ENCODE measurements at regions not wholly inside any gene's neighbourhood (a gene's known extent, or its start where the extent isn't known, plus 50 kb on each side); places are given as distances from the start of the nearest gene placed in this dataset.

DNA sequence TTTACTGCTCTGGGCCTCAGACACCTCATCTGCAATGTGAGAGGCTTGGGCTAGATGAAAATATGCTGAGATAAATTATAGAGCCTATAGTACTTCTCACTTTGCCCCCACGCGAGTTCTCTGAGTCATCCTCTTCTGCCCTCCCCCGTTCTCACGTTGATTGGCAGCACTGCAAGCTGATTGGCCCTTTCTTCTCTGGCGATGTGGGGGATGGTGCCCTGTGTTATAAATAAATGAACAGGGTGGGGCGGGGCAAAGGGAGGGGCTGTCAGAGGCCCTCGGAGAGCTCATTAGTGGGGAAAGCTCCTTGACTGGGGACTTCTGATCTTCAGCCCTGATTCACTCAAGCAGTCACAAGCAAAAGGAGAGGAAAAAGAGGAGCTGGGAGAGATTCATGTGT lies 64.3 kb upstream of the ZC3H12A start:
- CTCF ChIA-PET: interaction anchor here (0.8 kb wide), 1 partner anchor 124 kb away, joined by 4 read pairs; no protein-coding TSS in a partner anchor
- H3K4me3 ChIP-seq (ENCODE audit: low read depth, low read length): no peak overlapping the region
- H3K9me3 ChIP-seq (ENCODE audit: control insufficient read depth, insufficient read depth, low read depth, low read length): no peaks in the 10 kb centered on the region
- no peaks in the 10 kb centered on the region for H3K36me3 ChIP-seq (ENCODE audit: control insufficient read depth in 2 of 2, insufficient read depth in 1 of 2, low read length in 2 of 2)
- H3K4me1 ChIP-seq (ENCODE audit: control insufficient read depth, insufficient read depth, low read length): no peaks in the 10 kb centered on the region
- POLR2A ChIA-PET: interaction anchor here (0.6 kb wide), 1 partner anchor 64 kb away, joined by 3 read pairs; the partner anchor contains the start of gene ZC3H12A
- TF ChIP-seq ZNF624 (tag by site-specific recombination; IDR thresholded peaks at IDR 0.05): no peak
- peak; percentile 48; the same call in 1 of the 2 replicates for TF ChIP-seq GLIS1 (tag by site-specific recombination; IDR thresholded peaks at IDR 0.05)
- TF ChIP-seq ZNF132 (tag by site-specific recombination; IDR thresholded peaks at IDR 0.05; ENCODE audit: borderline replicate concordance): no peak
- no peak for TF ChIP-seq ZNF707 (tag by site-specific recombination; IDR thresholded peaks at IDR 0.05)
- TF ChIP-seq ZFHX2 (tag by site-specific recombination; conservative IDR thresholded peaks at IDR 0.05): peak; percentile 44
- 0 out of 2 replicates have a peak, but pooled peaks have one; percentile 31 for TF ChIP-seq EGR2 (tag by site-specific recombination; IDR thresholded peaks at IDR 0.05; ENCODE audit: low read depth)
- no peak overlapping the region for H3K27ac ChIP-seq (ENCODE audit: extremely low read depth, low read depth, low read length)

DNA sequence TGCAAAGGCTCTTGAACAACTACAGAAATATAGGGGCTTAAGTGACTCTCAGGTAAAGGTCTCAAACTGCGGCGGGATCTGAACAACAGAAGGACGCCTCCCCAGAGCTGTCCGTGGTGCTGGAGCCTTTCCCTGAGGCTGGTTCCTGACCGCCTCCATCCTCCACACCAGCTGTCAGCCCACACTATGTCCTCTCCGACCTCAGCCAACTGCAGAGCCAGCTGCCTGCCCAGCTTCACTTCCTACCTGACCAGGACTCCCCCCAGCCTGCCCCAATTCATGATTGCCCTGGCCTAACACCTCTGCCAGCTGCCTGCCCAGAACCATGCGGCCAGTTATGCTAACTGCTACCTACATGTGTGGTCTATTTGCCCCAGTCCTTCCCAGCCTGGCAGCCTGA lies 63.6 kb upstream of the ZC3H12A start:
- ChIA-PET CTCF (interaction anchor here (0.6 to 1.4 kb wide), 2 partner anchors 23 to 48 kb away, joined by 3 to 4 read pairs; no protein-coding TSS in a partner anchor), POLR2A (no interaction called here)
- no peaks in the 10 kb centered on the region for H3K36me3 ChIP-seq (ENCODE audit: control insufficient read depth in 2 of 2, insufficient read depth in 1 of 2, low read length in 2 of 2)
- no peak overlapping the region for H3K27ac ChIP-seq (ENCODE audit: extremely low read depth, low read depth, low read length)
- H3K9me3 ChIP-seq (ENCODE audit: control insufficient read depth, insufficient read depth, low read depth, low read length): no peaks in the 10 kb centered on the region
- H3K4me1 ChIP-seq (ENCODE audit: control insufficient read depth, insufficient read depth, low read length): no peaks in the 10 kb centered on the region
- TF ChIP-seq ZNF571 (tag by site-specific recombination; IDR thresholded peaks at IDR 0.05) (no peak), ZFHX2 (tag by site-specific recombination; conservative IDR thresholded peaks at IDR 0.05) (peak; percentile 29; the same call in 1 of the 2 replicates), EGR2 (tag by site-specific recombination; IDR thresholded peaks at IDR 0.05; ENCODE audit: low read depth) (peak; percentile 60; the same call in 1 of the 2 replicates), PRDM2 (tag by site-specific recombination; IDR thresholded peaks at IDR 0.05; ENCODE audit: borderline replicate concordance) (no peak), SCRT2 (tag by site-specific recombination; IDR thresholded peaks at IDR 0.05) (no peak), ZBTB20 (tag by site-specific recombination; IDR thresholded peaks at IDR 0.05) (no peak), ZNF580 (tag by site-specific recombination; IDR thresholded peaks at IDR 0.05) (no peak), ZNF791 (tag by site-specific recombination; IDR thresholded peaks at IDR 0.05) (no peak), ZNF501 (tag by site-specific recombination; IDR thresholded peaks at IDR 0.05) (no peak), HOXA7 (CRISPR knock-in tag; IDR thresholded peaks at IDR 0.05; ENCODE audit: borderline replicate concordance) (no peak), ZNF600 (tag by site-specific recombination; IDR thresholded peaks at IDR 0.05) (no peak), REST (tag by site-specific recombination; IDR thresholded peaks at IDR 0.05) (peak; percentile 93)
- TF ChIP-seq, protein P1, sequence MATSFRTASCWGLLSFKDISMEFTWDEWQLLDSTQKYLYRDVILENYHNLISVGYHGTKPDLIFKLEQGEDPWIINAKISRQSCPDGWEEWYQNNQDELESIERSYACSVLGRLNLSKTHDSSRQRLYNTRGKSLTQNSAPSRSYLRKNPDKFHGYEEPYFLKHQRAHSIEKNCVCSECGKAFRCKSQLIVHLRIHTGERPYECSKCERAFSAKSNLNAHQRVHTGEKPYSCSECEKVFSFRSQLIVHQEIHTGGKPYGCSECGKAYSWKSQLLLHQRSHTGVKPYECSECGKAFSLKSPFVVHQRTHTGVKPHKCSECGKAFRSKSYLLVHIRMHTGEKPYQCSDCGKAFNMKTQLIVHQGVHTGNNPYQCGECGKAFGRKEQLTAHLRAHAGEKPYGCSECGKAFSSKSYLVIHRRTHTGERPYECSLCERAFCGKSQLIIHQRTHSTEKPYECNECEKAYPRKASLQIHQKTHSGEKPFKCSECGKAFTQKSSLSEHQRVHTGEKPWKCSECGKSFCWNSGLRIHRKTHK (tag by site-specific recombination; IDR thresholded peaks at IDR 0.05): no peak
- no peak overlapping the region for H3K4me3 ChIP-seq (ENCODE audit: low read depth, low read length)

Data from HEK293 (cell line).